Pancreas (tissue), 10 donors: ENCODE measurements at regions not wholly inside any gene's neighbourhood (a gene's known extent, or its start where the extent isn't known, plus 50 kb on each side); places are given as distances from the start of the nearest gene placed in this dataset.

ENCODE experiments used
- ATAC-seq, 4 donors: fragments of 200-7000 bp; cut with Tn5 transposase; one replicate each; pipeline versions ENCODE4 v1.8.0 to v1.9.1; 2020; ENCODE audit warnings: mild to moderate bottlenecking in 4 of 4, moderate library complexity in 4 of 4
- DNase-seq, 6 donors: peaks; one replicate each; pipeline ENCODE4 v3.0.0-alpha.2; 2020
- FAIRE-seq: peaks from 2 replicates; lab custom pipeline; 2012; peaks lifted over from hg19 to GRCh38; lab: Jason Lieb, UNC
- H3K27ac ChIP-seq, 4 donors: fragments of 200-600 bp; sonication (generic); 1 replicate in 3 of 4; 2 replicates in 1 of 4; pipeline versions ENCODE4 v1.5.0 to v1.8.0; 2020
- H3K27me3 ChIP-seq, 4 donors: fragments of 200-600 bp; one replicate each; pipeline ENCODE4 v1.8.0; 2021
- H3K36me3 ChIP-seq, 3 donors: fragments of 200-600 bp; sonication (generic) in 1 of 3; one replicate each; pipeline versions ENCODE4 v1.5.0 to v1.8.0; 2020 to 2021
- H3K4me1 ChIP-seq, 3 donors: fragments of 200-600 bp; one replicate each; pipeline ENCODE4 v1.8.0; 2021
- H3K4me3 ChIP-seq, 4 donors: fragments of 200-600 bp; sonication (generic) in 2 of 4; one replicate each; pipeline versions ENCODE4 v1.5.0 to v1.8.0; 2020 to 2021
- H3K9me3 ChIP-seq, 4 donors: fragments of 200-600 bp; one replicate each; pipeline ENCODE4 v1.8.0; 2021
- CTCF ChIP-seq, 4 donors: fragments of 200-600 bp; sonication (generic) in 3 of 4; IDR thresholded peaks; one replicate each; pipeline versions ENCODE4 v1.5.0 to v1.8.0; 2021; ENCODE audit warnings: antibody characterized with exemption in 4 of 4
- WGBS, 2 donors: extraction: QIAGEN DNeasy Blood & Tissue Kit; methylation state at CpG; one replicate each; pipeline ENCODE4 v1.1.7; 2013; 5-methylcytosine and 5-hydroxymethylcytosine counted together
- intact Hi-C, 3 donors: fragments of 100-400 bp; cut with DNase I; formaldehyde crosslinking; loops; one replicate each; pipeline versions ENCODE4 v1.11.1 to v1.14.2; 2022
- donor health status: healthy with polysubstance abuse.
- donor health status: DM: no; HTN: no; CAD: no; lungs with moderate emphysema.
- donor health status: DM: no; HTN: no; CAD: no.
- donor health status: control.
- donor health status: control.
- donor health status: Bipolar disorder and iron deficiency.
- donor health status: DM: yes; HTN: yes; CAD: no.
- donor health status: DM: no; HTN: no; CAD: no.
- donor health status: DM: no; HTN: no; CAD: no.
- donor health status: DM: yes; HTN: yes; CAD: no.

- TF ChIP-seq CTCF (IDR thresholded peaks at IDR 0.05), result no peak
- WGBS, 2 donors, result 65 to 66% methylated on average over 14 of the region's 14 CpGs
- intact Hi-C loops, result no loop called here
- no peak overlapping the region for H3K4me3 ChIP-seq
- no peaks in the 10 kb centered on the region for H3K36me3 ChIP-seq
- DNase-seq, result no peak
- H3K4me1 ChIP-seq, result no peaks in the 10 kb centered on the region
- FAIRE-seq, result no peak
- no peak overlapping the region for H3K27ac ChIP-seq
- no peaks in the 10 kb centered on the region for H3K27me3 ChIP-seq
- H3K9me3 ChIP-seq, result no peaks in the 10 kb centered on the region
- no peak for ATAC-seq
Measured at GRCh38 chr13:107907065-107907805, 308.1 kb downstream of the LIG4 start.

- no peak for DNase-seq
- no peak for FAIRE-seq
- intact Hi-C loops, result no loop called here
- Histone ChIP-seq H3K4me1 (no peaks in the 10 kb centered on the region), H3K4me3 (no peak overlapping the region), H3K9me3 (no peaks in the 10 kb centered on the region), H3K36me3 (no peaks in the 10 kb centered on the region), H3K27me3 (no peaks in the 10 kb centered on the region), H3K27ac (no peak overlapping the region)
- 79 to 83% methylated on average over 5 of the region's 5 CpGs for WGBS, 2 donors
- no peak for ATAC-seq
- TF ChIP-seq CTCF (IDR thresholded peaks at IDR 0.05), result no peak
Measured at GRCh38 chr13:107906131-107906530, 309.2 kb downstream of the LIG4 start.

- peaks cover 0 to 3% (median 0%) of the 10 kb centered on the region in 4 donors for H3K27me3 ChIP-seq
- H3K36me3 ChIP-seq, result no peaks in the 10 kb centered on the region
- intact Hi-C loops, result no loop called here
- FAIRE-seq (no peak), DNase-seq (no peak), ATAC-seq (no peak)
- H3K9me3 ChIP-seq, result no peaks in the 10 kb centered on the region
- no peak for TF ChIP-seq CTCF (IDR thresholded peaks at IDR 0.05)
- H3K27ac ChIP-seq, result no peak overlapping the region
- H3K4me3 ChIP-seq, result no peak overlapping the region
- WGBS, 2 donors, result 49 to 63% methylated on average over 3 of the region's 3 CpGs
- no peaks in the 10 kb centered on the region for H3K4me1 ChIP-seq
Measured at GRCh38 chr13:107901996-107902562, 313.3 kb downstream of the LIG4 start.

GRCh38 chr13:107901230-107901629, 314.1 kb downstream of the LIG4 start:
- Histone ChIP-seq H3K27me3 (peaks cover 0 to 3% (median 0%) of the 10 kb centered on the region in 4 donors), H3K9me3 (no peaks in the 10 kb centered on the region), H3K4me1 (no peaks in the 10 kb centered on the region), H3K36me3 (no peaks in the 10 kb centered on the region), H3K4me3 (no peak overlapping the region), H3K27ac (no peak overlapping the region)
- DNase-seq (no peak), ATAC-seq (no peak), FAIRE-seq (no peak)
- intact Hi-C loops, result no loop called here
- no peak for TF ChIP-seq CTCF (IDR thresholded peaks at IDR 0.05)
- WGBS, 2 donors, result 61 to 64% methylated on average over 2 of the region's 2 CpGs

- Histone ChIP-seq H3K4me3 (no peak overlapping the region), H3K27ac (no peak overlapping the region), H3K36me3 (no peaks in the 10 kb centered on the region), H3K27me3 (peaks cover 0 to 3% (median 0%) of the 10 kb centered on the region in 4 donors), H3K9me3 (no peaks in the 10 kb centered on the region), H3K4me1 (no peaks in the 10 kb centered on the region)
- FAIRE-seq (no peak), DNase-seq (no peak), ATAC-seq (no peak)
- no peak for TF ChIP-seq CTCF (IDR thresholded peaks at IDR 0.05)
- intact Hi-C loops, result no loop called here
- WGBS, 2 donors, result 62 to 70% methylated on average over 2 of the region's 2 CpGs
Measured at GRCh38 chr13:107900775-107901174, 314.6 kb downstream of the LIG4 start.
